ES-I3 (cell line): ENCODE measurements at regions not wholly inside any gene's neighbourhood (a gene's known extent, or its start where the extent isn't known, plus 50 kb on each side); places are given as distances from the start of the nearest gene placed in this dataset.

Source experiments
- H3K36me3 ChIP-seq: 2 replicates; pipeline ENCODE4 v1.6.1; 2013; ENCODE audit warnings: mild to moderate bottlenecking, low read length, control low read depth, moderate library complexity; ENCODE audit not compliant: insufficient read depth
- H3K4me1 ChIP-seq: 2 replicates; pipeline ENCODE4 v1.6.1; 2013; ENCODE audit warnings: mild to moderate bottlenecking, control low read depth, low read length; ENCODE audit not compliant: insufficient read depth
- H3K9ac ChIP-seq: 2 replicates; pipeline ENCODE4 v1.6.1; 2013; ENCODE audit warnings: low read depth, mild to moderate bottlenecking, low read length, moderate library complexity
- H3K9me3 ChIP-seq: 2 replicates; pipeline ENCODE4 v1.6.1; 2013; ENCODE audit warnings: mild to moderate bottlenecking, low read length, moderate library complexity; ENCODE audit not compliant: control insufficient read depth, insufficient read depth

DNA sequence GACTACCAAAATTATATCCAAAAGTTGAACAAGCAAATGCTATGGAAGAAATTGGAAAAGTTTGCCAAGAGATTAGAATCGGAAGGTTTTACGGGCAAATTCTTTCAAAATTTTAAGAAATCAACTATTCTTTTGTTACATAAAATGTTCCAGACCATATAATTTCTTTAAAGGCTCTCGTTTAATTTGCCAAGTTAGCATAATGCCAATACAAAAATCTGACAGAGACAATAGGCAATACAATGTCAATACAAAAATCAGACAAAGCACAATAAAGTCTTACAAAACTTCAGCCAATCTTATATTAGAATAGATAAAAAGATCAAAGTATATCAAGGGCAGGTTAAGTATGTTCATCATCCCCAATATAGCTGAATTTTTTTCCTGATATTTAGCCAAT lies 224.2 kb downstream of the BCL11A start:
- H3K4me1 ChIP-seq, result no peaks in the 10 kb centered on the region
- no peaks in the 10 kb centered on the region for H3K36me3 ChIP-seq
- no peaks in the 10 kb centered on the region for H3K9me3 ChIP-seq
- H3K9ac ChIP-seq, result no peak overlapping the region

- Histone ChIP-seq H3K9me3 (no peaks in the 10 kb centered on the region), H3K36me3 (no peaks in the 10 kb centered on the region), H3K9ac (no peak overlapping the region), H3K4me1 (no peaks in the 10 kb centered on the region)
Observed at GRCh38 chr2:60324536-60324935, 228.9 kb downstream of the BCL11A start.

DNA sequence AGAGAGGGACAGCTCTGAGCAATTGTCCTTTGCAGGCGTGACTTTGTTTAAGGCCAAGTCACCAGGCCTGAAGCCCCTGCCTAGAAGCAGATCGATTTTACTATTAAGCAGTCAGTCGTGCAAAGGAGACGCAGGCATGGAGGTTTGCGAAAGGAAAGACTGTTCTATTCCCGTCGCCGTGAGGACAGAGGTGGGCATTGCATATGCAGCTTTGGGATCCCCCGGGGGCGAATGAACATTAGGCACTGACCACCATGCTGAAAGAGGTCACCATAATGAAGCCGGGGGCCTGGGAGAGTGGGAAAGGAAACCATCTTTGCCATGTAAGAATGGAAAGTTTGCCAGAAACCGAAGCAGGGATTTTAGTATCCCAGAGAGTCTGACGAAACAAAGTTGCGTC lies 231.6 kb downstream of the BCL11A start:
- Histone ChIP-seq H3K9ac (no peak overlapping the region), H3K36me3 (no peaks in the 10 kb centered on the region), H3K4me1 (peaks cover 8% of the 10 kb centered on the region), H3K9me3 (no peaks in the 10 kb centered on the region)

DNA sequence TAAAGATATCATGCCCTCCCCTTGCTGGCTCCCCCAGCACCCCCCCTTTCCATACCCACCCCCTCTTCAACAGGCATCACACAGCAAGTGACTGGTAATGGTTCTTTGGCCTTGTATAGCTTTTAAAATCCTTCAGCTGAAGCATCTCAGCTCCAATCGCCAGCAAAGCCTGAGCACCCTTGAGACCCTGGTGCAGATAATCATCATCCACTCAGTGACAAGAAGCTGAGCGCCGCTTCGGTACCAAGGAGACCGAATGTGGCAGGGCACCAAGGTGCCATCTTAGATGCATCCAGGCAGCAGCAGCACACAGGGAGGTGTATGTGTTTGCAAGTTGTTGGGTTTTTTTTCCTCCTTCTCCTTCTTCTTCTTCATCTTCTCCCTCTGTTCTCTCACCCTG lies 232.7 kb downstream of the BCL11A start:
- H3K36me3 ChIP-seq, result no peaks in the 10 kb centered on the region
- H3K9ac ChIP-seq, result no peak overlapping the region
- peaks cover 12% of the 10 kb centered on the region for H3K4me1 ChIP-seq
- no peaks in the 10 kb centered on the region for H3K9me3 ChIP-seq

DNA sequence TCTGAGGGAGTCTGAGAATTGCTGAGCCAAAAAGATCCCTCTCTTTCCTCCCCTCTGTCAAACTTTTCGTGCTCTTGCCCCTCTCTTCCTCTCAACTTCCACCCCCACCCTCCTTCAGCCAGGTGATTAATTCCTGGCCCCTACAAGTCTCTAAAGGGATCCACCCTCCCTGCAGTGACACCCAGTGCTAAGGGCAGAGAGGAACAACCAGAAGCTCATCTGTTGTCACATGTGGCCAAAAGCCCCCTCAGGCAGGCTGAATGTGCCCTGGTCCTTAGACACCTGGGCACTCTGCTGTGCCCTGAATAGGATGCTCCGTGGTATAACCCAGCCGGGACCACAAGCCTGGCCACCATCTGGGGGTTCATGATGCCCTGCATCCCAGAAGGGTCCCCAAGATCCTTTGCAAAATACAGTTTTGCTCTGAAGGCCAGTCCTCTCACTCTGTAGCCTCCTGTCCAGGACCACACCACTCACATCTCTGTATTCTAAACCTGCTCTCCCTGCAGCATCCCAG lies 234.4 kb downstream of the BCL11A start:
- H3K9me3 ChIP-seq, result no peaks in the 10 kb centered on the region
- H3K4me1 ChIP-seq, result peaks cover 12% of the 10 kb centered on the region
- no peaks in the 10 kb centered on the region for H3K36me3 ChIP-seq
- no peak overlapping the region for H3K9ac ChIP-seq

GRCh38 chr2:60318544-60318943 lies 234.9 kb downstream of the BCL11A start:
- Histone ChIP-seq H3K4me1 (peaks cover 12% of the 10 kb centered on the region), H3K36me3 (no peaks in the 10 kb centered on the region), H3K9ac (no peak overlapping the region), H3K9me3 (no peaks in the 10 kb centered on the region)

GRCh38 chr2:60317844-60318243 lies 235.6 kb downstream of the BCL11A start:
- H3K9me3 ChIP-seq, result no peaks in the 10 kb centered on the region
- no peaks in the 10 kb centered on the region for H3K36me3 ChIP-seq
- peaks cover 12% of the 10 kb centered on the region for H3K4me1 ChIP-seq
- H3K9ac ChIP-seq, result no peak overlapping the region

- H3K36me3 ChIP-seq, result no peaks in the 10 kb centered on the region
- H3K9ac ChIP-seq, result no peak overlapping the region
- peaks cover 12% of the 10 kb centered on the region for H3K4me1 ChIP-seq
- H3K9me3 ChIP-seq, result no peaks in the 10 kb centered on the region
Observed at GRCh38 chr2:60317034-60317386, 236.4 kb downstream of the BCL11A start.

DNA sequence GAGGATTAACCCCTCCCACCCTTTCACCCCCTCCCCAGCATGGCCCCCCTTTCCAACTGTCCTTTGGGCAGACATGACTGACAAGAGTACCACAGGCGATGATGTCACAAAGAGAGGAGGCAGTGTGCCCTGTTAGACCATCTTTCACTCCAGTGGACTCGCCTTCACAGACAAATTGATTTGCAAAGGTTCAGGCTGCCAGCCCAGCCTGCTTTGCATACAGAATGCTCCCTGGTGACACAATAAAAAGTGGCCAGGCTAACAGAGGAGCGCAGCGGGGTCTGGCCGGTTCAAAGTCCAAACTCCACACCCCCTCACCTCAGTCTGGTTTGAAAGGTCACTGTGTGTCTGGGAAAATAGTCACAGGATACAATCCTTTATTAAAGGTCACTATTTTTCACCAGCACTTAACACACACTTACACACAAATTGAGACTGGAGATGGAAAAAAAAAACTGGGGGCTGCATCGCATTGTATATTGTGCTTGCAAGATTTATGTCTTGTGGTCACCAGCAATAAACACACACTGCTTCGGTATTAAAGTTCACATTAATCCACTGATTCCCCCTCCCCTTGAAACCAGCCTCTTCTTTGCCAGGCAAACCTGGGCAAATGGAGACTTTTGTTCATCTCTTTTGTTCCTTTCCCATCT lies 236.9 kb downstream of the BCL11A start:
- H3K4me1 ChIP-seq, result peaks cover 12% of the 10 kb centered on the region
- H3K9ac ChIP-seq, result no peak overlapping the region

DNA sequence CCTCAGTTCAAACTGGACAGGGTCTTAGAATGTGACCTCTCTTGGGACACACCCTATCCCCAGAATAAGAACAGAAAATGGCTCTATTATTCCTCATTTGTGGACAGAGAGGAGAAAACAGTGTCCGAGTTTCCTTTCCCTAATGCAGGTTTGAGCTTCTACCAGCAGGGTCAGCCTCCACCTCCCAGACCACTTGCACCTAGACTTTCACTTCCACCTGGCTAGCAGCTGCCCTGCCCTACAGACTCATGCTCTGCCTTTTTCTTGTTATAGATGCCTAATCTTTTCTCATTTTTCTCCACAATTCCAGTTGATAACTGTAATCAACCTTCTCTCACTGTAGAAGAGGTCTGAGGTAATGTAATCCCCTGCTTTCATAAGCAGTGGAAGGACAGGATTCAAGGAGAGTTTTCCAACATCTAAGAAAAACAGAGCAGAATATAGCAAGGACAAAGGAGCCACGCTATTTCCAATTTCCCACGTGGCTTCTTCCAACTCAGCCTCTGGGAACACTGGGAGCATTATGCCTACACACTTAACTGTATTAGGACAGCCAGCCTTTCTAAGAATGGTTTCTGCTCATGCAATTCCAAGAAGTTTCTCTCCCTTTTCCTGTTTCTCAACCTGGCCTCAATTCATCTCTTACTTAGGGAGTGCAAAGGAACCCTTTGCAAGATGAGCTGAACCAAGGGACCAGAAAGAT lies 239.8 kb downstream of the BCL11A start:
- Histone ChIP-seq H3K36me3 (no peaks in the 10 kb centered on the region), H3K9me3 (no peaks in the 10 kb centered on the region), H3K4me1 (peaks cover 12% of the 10 kb centered on the region), H3K9ac (no peak overlapping the region)

More for the DNA sequence above, 236.9 kb downstream of the BCL11A start:
- Histone ChIP-seq H3K36me3 (no peaks in the 10 kb centered on the region), H3K9me3 (no peaks in the 10 kb centered on the region)

GRCh38 chr2:60312618-60313017 lies 240.8 kb downstream of the BCL11A start:
- H3K9ac ChIP-seq, result no peak overlapping the region
- H3K36me3 ChIP-seq, result no peaks in the 10 kb centered on the region
- H3K4me1 ChIP-seq, result peaks cover 7% of the 10 kb centered on the region; the same call in 1 of the 2 replicates
- H3K9me3 ChIP-seq, result no peaks in the 10 kb centered on the region

DNA sequence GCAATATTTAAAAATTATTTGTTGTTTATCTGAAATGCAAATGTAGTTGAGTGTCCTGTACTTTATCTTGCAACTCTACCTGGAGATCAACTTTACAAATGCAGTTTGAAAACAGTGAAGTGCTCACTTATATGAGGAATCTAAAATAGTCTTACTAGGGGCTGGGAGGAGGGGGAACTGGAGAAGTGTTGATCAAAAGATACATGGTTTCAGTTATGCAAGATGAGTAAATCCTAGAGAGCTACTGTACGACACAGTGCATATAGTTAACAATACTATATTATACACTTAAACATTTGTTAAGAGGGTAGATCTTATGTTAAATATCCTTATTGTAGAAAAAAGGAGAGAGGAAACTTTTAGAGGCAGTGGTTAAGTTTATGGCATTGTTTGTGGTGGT lies 241.9 kb downstream of the BCL11A start:
- no peak overlapping the region for H3K9ac ChIP-seq
- H3K9me3 ChIP-seq, result no peaks in the 10 kb centered on the region
- peaks cover 2% of the 10 kb centered on the region; the same call in 1 of the 2 replicates for H3K4me1 ChIP-seq
- H3K36me3 ChIP-seq, result no peaks in the 10 kb centered on the region

DNA sequence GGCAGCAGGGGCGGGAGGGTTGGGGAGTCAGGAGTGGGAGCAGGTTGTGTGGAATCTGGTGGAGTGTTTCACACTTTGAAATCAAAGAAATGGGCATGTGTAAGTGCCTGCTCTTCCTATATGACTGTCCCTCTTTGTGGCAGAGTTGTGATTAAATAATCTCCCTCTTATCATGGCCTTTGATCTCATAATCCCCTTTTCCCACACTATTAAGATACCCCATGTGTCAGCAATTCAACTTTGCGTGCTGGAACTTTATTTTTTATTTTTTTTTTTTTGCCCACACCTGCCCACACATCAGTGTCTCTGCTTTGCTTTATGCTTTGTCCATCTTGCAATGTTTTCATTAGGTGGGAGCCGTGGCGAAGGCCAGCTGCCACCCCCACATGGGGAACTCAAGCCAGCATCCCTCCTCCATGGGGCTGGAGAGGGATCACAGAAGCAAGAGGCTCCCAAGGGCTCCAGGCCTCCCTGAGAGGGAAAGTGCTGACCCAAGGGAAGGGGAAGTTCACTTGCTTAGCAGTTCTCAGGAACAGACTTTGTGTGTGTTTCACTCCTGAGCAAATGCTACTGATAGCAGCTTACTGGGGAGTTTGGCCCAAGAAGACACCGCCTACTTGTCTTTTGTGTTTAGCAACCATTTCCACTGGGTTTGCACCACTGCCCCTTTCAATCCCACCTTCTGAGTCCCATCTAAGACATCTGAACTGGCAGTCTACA lies 243.4 kb downstream of the BCL11A start:
- Histone ChIP-seq H3K9ac (no peak overlapping the region), H3K4me1 (no peaks in the 10 kb centered on the region; the same call in 1 of the 2 replicates), H3K36me3 (no peaks in the 10 kb centered on the region), H3K9me3 (no peaks in the 10 kb centered on the region)

- Histone ChIP-seq H3K4me1 (no peaks in the 10 kb centered on the region; the same call in 1 of the 2 replicates), H3K9ac (no peak overlapping the region), H3K36me3 (no peaks in the 10 kb centered on the region), H3K9me3 (no peaks in the 10 kb centered on the region)
Observed at GRCh38 chr2:60309336-60309735, 244.1 kb downstream of the BCL11A start.
